HG03196 (cell line): ENCODE measurements at regions not wholly inside any gene's neighbourhood (a gene's known extent, or its start where the extent isn't known, plus 50 kb on each side); places are given as distances from the start of the nearest gene placed in this dataset.

Experiments used
- ATAC-seq: cut with Tn5 transposase; IDR thresholded peaks from one replicate; pipeline ENCODE4 v1.9.1; 2021; ENCODE audit not compliant: unreplicated experiment

GRCh38 chr4:155081222-155081621 is 127.2 kb upstream of the NPY2R start:
- no peak for ATAC-seq

GRCh38 chr4:155085843-155086530 is 122.4 kb upstream of the NPY2R start:
- no peak for ATAC-seq

GRCh38 chr4:155094201-155094820 is 114.1 kb upstream of the NPY2R start:
- no peak for ATAC-seq

GRCh38 chr4:155099231-155099630 is 109.2 kb upstream of the NPY2R start:
- ATAC-seq, result no peak

- no peak for ATAC-seq
Observed at GRCh38 chr4:155106629-155107028, 101.8 kb upstream of the NPY2R start.

GRCh38 chr4:155107059-155107458 is 101.4 kb upstream of the NPY2R start:
- no peak for ATAC-seq

- no peak for ATAC-seq
Observed at GRCh38 chr4:155114790-155115189, 93.6 kb upstream of the NPY2R start.

GRCh38 chr4:155119006-155119405 is 89.4 kb upstream of the NPY2R start:
- ATAC-seq, result no peak

- no peak for ATAC-seq
Observed at GRCh38 chr4:155120536-155120935, 87.9 kb upstream of the NPY2R start.

GRCh38 chr4:155122382-155122781 is 86.1 kb upstream of the NPY2R start:
- ATAC-seq, result no peak

GRCh38 chr4:155134136-155134535 is 74.3 kb upstream of the NPY2R start:
- no peak for ATAC-seq

- no peak for ATAC-seq
Observed at GRCh38 chr4:155140889-155141288, 67.5 kb upstream of the NPY2R start.

- ATAC-seq, result no peak
Observed at GRCh38 chr4:155143512-155143911, 64.9 kb upstream of the NPY2R start.
